Fibroblast of pulmonary artery (primary cell): ENCODE measurements at regions not wholly inside any gene's neighbourhood (a gene's known extent, or its start where the extent isn't known, plus 50 kb on each side); places are given as distances from the start of the nearest gene placed in this dataset.

Experiments
- DNase-seq: peaks from one replicate; pipeline ENCODE4 v3.0.0-alpha.2; 2010; ENCODE audit warnings: low read depth
- H3K4me3 ChIP-seq: replicated peaks from 2 replicates; pipeline ENCODE4 v1.5.1; 2011; ENCODE audit warnings: low read depth, mild to moderate bottlenecking, control low read depth, low read length, moderate library complexity
- CTCF ChIP-seq: IDR thresholded peaks from 2 replicates; pipeline ENCODE4 v1.5.1; 2011; ENCODE audit warnings: mild to moderate bottlenecking, control low read depth, low read length, inconsistent platforms; ENCODE audit errors: missing control alignments

DNA sequence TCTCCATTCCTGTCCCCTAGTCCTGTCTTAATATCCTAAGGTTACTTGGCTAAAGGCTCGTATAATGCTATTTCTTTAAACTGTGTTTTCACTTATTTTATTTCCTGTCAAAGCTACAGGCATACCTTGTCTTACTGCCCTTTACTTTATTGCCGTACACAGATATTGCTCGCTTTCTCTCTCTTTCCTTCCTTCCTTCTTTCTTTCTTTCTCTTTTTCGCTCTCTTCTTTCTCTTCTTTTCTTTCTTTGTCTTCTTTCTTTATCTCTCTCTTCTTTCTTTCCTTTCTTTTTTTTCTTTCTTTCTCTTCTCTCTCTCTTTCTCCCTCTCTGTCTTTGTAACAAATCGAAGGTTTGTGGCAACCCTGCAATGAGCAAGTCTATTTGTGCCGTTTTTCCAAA is 123.9 kb upstream of the ARHGAP5 start:
- TF ChIP-seq CTCF: no peak
- no peak for DNase-seq
- no peak overlapping the region for H3K4me3 ChIP-seq

DNA sequence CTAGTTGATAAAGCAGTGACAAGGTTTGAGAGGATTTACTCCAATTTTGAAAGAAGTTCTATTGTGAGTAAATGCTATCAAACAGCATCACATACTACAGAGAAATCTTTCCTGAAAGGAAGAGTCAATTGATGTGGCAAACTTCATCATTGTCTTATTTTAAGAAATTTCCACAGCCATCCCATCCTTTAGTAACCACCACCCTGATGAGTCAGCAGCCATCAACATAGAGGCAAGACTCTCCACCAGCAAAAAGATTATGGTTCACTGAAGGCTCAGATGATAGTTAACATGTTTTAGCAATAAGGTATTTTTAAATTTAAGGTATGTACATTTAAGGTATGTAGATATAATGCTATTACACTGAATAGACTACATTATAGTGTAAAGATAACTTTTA is 122.1 kb upstream of the ARHGAP5 start:
- TF ChIP-seq CTCF: no peak
- no peak overlapping the region for H3K4me3 ChIP-seq
- DNase-seq: no peak

DNA sequence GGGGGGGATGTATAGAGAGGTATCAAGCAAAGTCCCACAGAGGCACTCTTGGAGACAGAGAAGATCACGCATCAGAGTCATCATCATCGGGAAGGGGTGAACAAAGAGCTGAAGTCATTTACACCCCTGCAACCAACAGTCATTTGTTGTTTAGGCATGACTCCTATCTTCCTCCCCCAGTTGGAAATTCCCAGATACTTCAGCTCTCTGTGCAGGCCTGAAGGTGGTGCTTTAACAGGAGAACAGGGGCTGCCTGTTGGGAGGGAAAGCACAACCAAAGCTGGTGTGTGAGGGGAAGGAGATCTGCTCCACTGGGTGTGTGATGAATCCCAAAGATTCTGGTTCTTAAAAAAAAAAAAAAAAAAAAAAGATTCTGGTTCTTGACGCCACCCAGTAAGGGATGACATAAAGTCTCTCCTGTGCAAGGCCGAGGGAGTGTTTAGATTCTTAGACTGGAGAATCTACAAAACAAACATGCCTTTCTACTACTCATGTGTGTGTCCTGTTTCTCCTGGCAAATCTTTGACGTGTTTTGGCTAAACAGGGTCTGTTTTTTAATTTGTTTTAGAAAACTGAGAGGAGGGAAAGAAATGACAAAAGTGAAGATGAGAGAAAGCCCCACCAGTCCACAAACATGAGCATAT is 121.0 kb upstream of the ARHGAP5 start:
- no peak for DNase-seq
- no peak for TF ChIP-seq CTCF
- no peak overlapping the region for H3K4me3 ChIP-seq

GRCh38 chr14:31957565-31957964 is 119.5 kb upstream of the ARHGAP5 start:
- no peak for DNase-seq
- TF ChIP-seq CTCF: no peak
- H3K4me3 ChIP-seq: no peak overlapping the region

DNA sequence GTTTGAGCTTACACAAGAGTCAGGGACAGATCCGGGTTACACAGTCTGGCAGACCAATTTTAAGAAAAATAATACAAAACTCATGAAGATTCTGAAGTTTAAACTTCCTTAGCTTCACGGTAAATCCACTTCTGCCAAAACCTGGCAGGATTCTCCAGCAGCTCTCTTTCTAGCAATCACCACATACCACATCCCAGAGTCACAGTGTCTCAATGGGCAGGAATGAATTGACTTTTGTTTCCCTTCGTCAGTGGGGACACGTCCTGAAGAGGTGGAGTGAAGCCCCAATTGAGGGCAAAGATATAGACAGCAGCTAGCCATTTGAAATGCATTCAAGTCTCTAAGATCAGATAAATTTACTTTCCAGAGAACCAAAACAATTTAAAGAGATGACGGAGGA is 117.1 kb upstream of the ARHGAP5 start:
- no peak overlapping the region for H3K4me3 ChIP-seq
- TF ChIP-seq CTCF: no peak
- no peak for DNase-seq

GRCh38 chr14:31961896-31962295 is 115.2 kb upstream of the ARHGAP5 start:
- no peak for TF ChIP-seq CTCF
- no peak overlapping the region for H3K4me3 ChIP-seq
- no peak for DNase-seq

- H3K4me3 ChIP-seq: no peak overlapping the region
These were observed 114.2 kb upstream of the ARHGAP5 start for GRCh38 chr14:31962920-31963319.

More at GRCh38 chr14:31962920-31963319, 114.2 kb upstream of the ARHGAP5 start:
- TF ChIP-seq CTCF: no peak
- no peak for DNase-seq
